ENCODE measurements at regions not wholly inside any gene's neighbourhood (a gene's known extent, or its start where the extent isn't known, plus 50 kb on each side); places are given as distances from the start of the nearest gene placed in this dataset.
A peak's percentile ranks its signal among the peaks of the same experiment; 100 is the strongest.

DNA sequence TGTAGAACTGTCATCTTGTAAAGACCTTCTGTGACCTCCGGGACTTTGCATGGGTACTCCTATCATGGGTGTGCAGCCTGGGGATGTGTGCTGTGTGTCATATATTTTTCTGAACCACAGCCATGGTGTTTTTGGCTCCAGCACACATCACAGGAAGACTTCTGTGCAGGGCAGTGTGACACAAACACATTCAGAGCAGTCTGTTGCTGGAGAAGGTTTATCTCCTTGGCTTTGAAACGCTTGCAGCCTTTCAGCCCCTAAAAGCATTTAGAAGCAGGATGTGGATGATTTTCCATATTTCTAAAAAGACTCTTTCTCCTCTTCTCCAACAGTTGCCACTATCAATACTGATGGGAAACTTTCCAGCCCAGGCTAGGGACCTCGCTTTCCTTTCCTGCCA is 221.6 kb upstream of the FOXA2 start:
- DNase-seq, result no peak
- H2BK5ac ChIP-seq (ENCODE audit: low read depth, low read length, poor library complexity), result no peak overlapping the region
- H2BK12ac ChIP-seq (ENCODE audit: low read length), result no peak overlapping the region
- no peak overlapping the region for H2BK120ac ChIP-seq (ENCODE audit: insufficient read depth, low read length, poor library complexity)
- no peak overlapping the region for H3K4me2 ChIP-seq (ENCODE audit: low read length)
- H3K36me3 ChIP-seq (ENCODE audit: control insufficient read depth in 1 of 2, insufficient read depth in 2 of 2, low read length in 2 of 2), result no peaks in the 10 kb centered on the region
- no CpG with 5 or more reads among the region's 3 CpGs for WGBS (ENCODE audit: extremely low coverage, insufficient coverage, insufficient read length)
- no peak overlapping the region for H3K4ac ChIP-seq (ENCODE audit: low read depth, low read length)
- no peak overlapping the region for H4K91ac ChIP-seq (ENCODE audit: low read depth, low read length)
- H3K4me1 ChIP-seq (ENCODE audit: control insufficient read depth in 1 of 2, insufficient read depth in 2 of 2, low read length in 2 of 2), result no peaks in the 10 kb centered on the region
- no peak overlapping the region for H2AK5ac ChIP-seq (ENCODE audit: low read length)
- peaks cover 2% of the 10 kb centered on the region for H3K9me3 ChIP-seq (ENCODE audit: insufficient read depth, low read depth, low read length)
- H3K4me3 ChIP-seq (ENCODE audit: low read depth, low read length), result no peak overlapping the region
- no peak overlapping the region for H3K23ac ChIP-seq (ENCODE audit: low read length)
- H3K27me3 ChIP-seq (ENCODE audit: insufficient read depth, low read length), result no peaks in the 10 kb centered on the region
- no peak overlapping the region for H4K12ac ChIP-seq (ENCODE audit: low read depth, low read length)
- no peak overlapping the region for H4K8ac ChIP-seq (ENCODE audit: low read depth, low read length)
- no peak overlapping the region for H3K14ac ChIP-seq (ENCODE audit: low read length)
- H3K79me2 ChIP-seq (ENCODE audit: control insufficient read depth, insufficient read depth, low read length, poor library complexity), result no peaks in the 10 kb centered on the region
- no peaks in the 10 kb centered on the region for H3K79me1 ChIP-seq (ENCODE audit: low read length)
- no peak overlapping the region for H3K27ac ChIP-seq (ENCODE audit: low read depth, low read length)
- H2AFZ ChIP-seq (ENCODE audit: insufficient read depth, low read length, poor library complexity), result no peak overlapping the region
- no peak overlapping the region for H3K18ac ChIP-seq (ENCODE audit: low read length)
- H3K9ac ChIP-seq (ENCODE audit: low read length), result no peak overlapping the region

GRCh38 chr20:22807045-22807444 is 222.7 kb upstream of the FOXA2 start:
- Histone ChIP-seq H2BK5ac (ENCODE audit: low read depth, low read length, poor library complexity) (no peak overlapping the region), H3K18ac (ENCODE audit: low read length) (no peak overlapping the region), H4K8ac (ENCODE audit: low read depth, low read length) (no peak overlapping the region), H3K4me1 (ENCODE audit: control insufficient read depth in 1 of 2, insufficient read depth in 2 of 2, low read length in 2 of 2) (no peaks in the 10 kb centered on the region), H3K14ac (ENCODE audit: low read length) (no peak overlapping the region), H3K4ac (ENCODE audit: low read depth, low read length) (no peak overlapping the region), H3K9ac (ENCODE audit: low read length) (no peak overlapping the region), H3K79me2 (ENCODE audit: control insufficient read depth, insufficient read depth, low read length, poor library complexity) (no peaks in the 10 kb centered on the region), H3K27ac (ENCODE audit: low read depth, low read length) (no peak overlapping the region), H3K79me1 (ENCODE audit: low read length) (no peaks in the 10 kb centered on the region), H4K91ac (ENCODE audit: low read depth, low read length) (no peak overlapping the region), H3K4me3 (ENCODE audit: low read depth, low read length) (no peak overlapping the region), H2AK5ac (ENCODE audit: low read length) (no peak overlapping the region), H4K12ac (ENCODE audit: low read depth, low read length) (no peak overlapping the region), H2AFZ (ENCODE audit: insufficient read depth, low read length, poor library complexity) (no peak overlapping the region), H2BK12ac (ENCODE audit: low read length) (no peak overlapping the region), H3K27me3 (ENCODE audit: insufficient read depth, low read length) (no peaks in the 10 kb centered on the region), H3K4me2 (ENCODE audit: low read length) (no peak overlapping the region), H3K36me3 (ENCODE audit: control insufficient read depth in 1 of 2, insufficient read depth in 2 of 2, low read length in 2 of 2) (no peaks in the 10 kb centered on the region), H3K9me3 (ENCODE audit: insufficient read depth, low read depth, low read length) (peaks cover 2% of the 10 kb centered on the region), H2BK120ac (ENCODE audit: insufficient read depth, low read length, poor library complexity) (no peak overlapping the region), H3K23ac (ENCODE audit: low read length) (no peak overlapping the region)
- DNase-seq, result peak in 1 of 2 donors; percentile 21
- WGBS (ENCODE audit: extremely low coverage, insufficient coverage, insufficient read length), result no CpG with 5 or more reads among the region's 3 CpGs

DNA sequence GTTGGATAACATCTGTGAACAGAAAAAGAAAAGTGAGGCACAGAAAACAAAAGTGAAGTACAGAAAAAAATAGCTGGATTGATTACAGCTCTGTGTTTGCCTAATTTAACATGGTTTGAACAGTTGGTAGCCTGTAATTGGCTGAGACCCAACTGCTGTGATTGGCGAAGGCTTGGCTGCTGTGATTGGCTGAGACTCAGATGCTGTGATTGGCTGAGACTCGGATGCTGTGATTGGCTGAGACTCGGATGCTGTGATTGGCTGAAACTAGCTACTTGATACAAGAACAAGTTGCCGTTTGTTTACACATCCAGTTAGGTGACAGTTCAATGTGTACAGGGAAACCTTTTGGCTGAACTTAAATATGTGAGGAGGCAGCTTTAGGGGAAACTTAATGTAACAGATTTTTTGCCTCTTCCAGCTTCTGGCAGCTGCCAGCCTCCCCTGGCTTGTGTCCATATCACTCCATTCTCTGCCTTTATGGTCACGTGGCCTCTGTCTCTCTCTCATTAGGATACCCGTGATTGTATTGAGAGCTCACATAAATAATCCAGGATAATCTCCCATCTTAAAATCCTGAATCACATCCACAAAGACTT is 223.4 kb upstream of the FOXA2 start:
- H3K36me3 ChIP-seq (ENCODE audit: control insufficient read depth in 1 of 2, insufficient read depth in 2 of 2, low read length in 2 of 2), result no peaks in the 10 kb centered on the region
- H3K27me3 ChIP-seq (ENCODE audit: insufficient read depth, low read length), result no peaks in the 10 kb centered on the region
- no peak overlapping the region for H3K18ac ChIP-seq (ENCODE audit: low read length)
- no peak overlapping the region for H2AFZ ChIP-seq (ENCODE audit: insufficient read depth, low read length, poor library complexity)
- H3K79me1 ChIP-seq (ENCODE audit: low read length), result no peaks in the 10 kb centered on the region
- no peak overlapping the region for H4K12ac ChIP-seq (ENCODE audit: low read depth, low read length)
- no peaks in the 10 kb centered on the region for H3K79me2 ChIP-seq (ENCODE audit: control insufficient read depth, insufficient read depth, low read length, poor library complexity)
- no peak overlapping the region for H2AK5ac ChIP-seq (ENCODE audit: low read length)
- no peak overlapping the region for H3K14ac ChIP-seq (ENCODE audit: low read length)
- H3K9ac ChIP-seq (ENCODE audit: low read length), result no peak overlapping the region
- no peak overlapping the region for H3K23ac ChIP-seq (ENCODE audit: low read length)
- no peak overlapping the region for H3K4me3 ChIP-seq (ENCODE audit: low read depth, low read length)
- H2BK5ac ChIP-seq (ENCODE audit: low read depth, low read length, poor library complexity), result no peak overlapping the region
- H2BK12ac ChIP-seq (ENCODE audit: low read length), result no peak overlapping the region
- H2BK120ac ChIP-seq (ENCODE audit: insufficient read depth, low read length, poor library complexity), result no peak overlapping the region
- H3K27ac ChIP-seq (ENCODE audit: low read depth, low read length), result no peak overlapping the region
- H3K4me1 ChIP-seq (ENCODE audit: control insufficient read depth in 1 of 2, insufficient read depth in 2 of 2, low read length in 2 of 2), result no peaks in the 10 kb centered on the region
- H3K4me2 ChIP-seq (ENCODE audit: low read length), result no peak overlapping the region
- H4K8ac ChIP-seq (ENCODE audit: low read depth, low read length), result no peak overlapping the region
- H3K9me3 ChIP-seq (ENCODE audit: insufficient read depth, low read depth, low read length), result peaks cover 2% of the 10 kb centered on the region
- WGBS (ENCODE audit: extremely low coverage, insufficient coverage, insufficient read length), result no CpG with 5 or more reads among the region's 6 CpGs
- no peak overlapping the region for H4K91ac ChIP-seq (ENCODE audit: low read depth, low read length)
- DNase-seq, result no peak
- no peak overlapping the region for H3K4ac ChIP-seq (ENCODE audit: low read depth, low read length)

- Histone ChIP-seq H3K14ac (ENCODE audit: low read length) (no peak overlapping the region), H3K27me3 (ENCODE audit: insufficient read depth, low read length) (no peaks in the 10 kb centered on the region)
These were observed 224.3 kb upstream of the FOXA2 start for GRCh38 chr20:22808628-22809027.

More at GRCh38 chr20:22808628-22809027, 224.3 kb upstream of the FOXA2 start:
- H2BK5ac ChIP-seq (ENCODE audit: low read depth, low read length, poor library complexity), result no peak overlapping the region
- no peak for DNase-seq
- H3K9me3 ChIP-seq (ENCODE audit: insufficient read depth, low read depth, low read length), result peaks cover 2% of the 10 kb centered on the region
- H4K8ac ChIP-seq (ENCODE audit: low read depth, low read length), result no peak overlapping the region
- no peak overlapping the region for H2AK5ac ChIP-seq (ENCODE audit: low read length)
- no peak overlapping the region for H2BK120ac ChIP-seq (ENCODE audit: insufficient read depth, low read length, poor library complexity)
- H2BK12ac ChIP-seq (ENCODE audit: low read length), result no peak overlapping the region
- H3K36me3 ChIP-seq (ENCODE audit: control insufficient read depth in 1 of 2, insufficient read depth in 2 of 2, low read length in 2 of 2), result no peaks in the 10 kb centered on the region
- H3K4me3 ChIP-seq (ENCODE audit: low read depth, low read length), result no peak overlapping the region
- H3K27ac ChIP-seq (ENCODE audit: low read depth, low read length), result no peak overlapping the region
- H4K12ac ChIP-seq (ENCODE audit: low read depth, low read length), result no peak overlapping the region
- no peak overlapping the region for H3K4ac ChIP-seq (ENCODE audit: low read depth, low read length)
- H4K91ac ChIP-seq (ENCODE audit: low read depth, low read length), result no peak overlapping the region
- no peaks in the 10 kb centered on the region for H3K4me1 ChIP-seq (ENCODE audit: control insufficient read depth in 1 of 2, insufficient read depth in 2 of 2, low read length in 2 of 2)
- H2AFZ ChIP-seq (ENCODE audit: insufficient read depth, low read length, poor library complexity), result no peak overlapping the region
- no peak overlapping the region for H3K23ac ChIP-seq (ENCODE audit: low read length)
- H3K18ac ChIP-seq (ENCODE audit: low read length), result no peak overlapping the region
- H3K79me2 ChIP-seq (ENCODE audit: control insufficient read depth, insufficient read depth, low read length, poor library complexity), result no peaks in the 10 kb centered on the region
- no peak overlapping the region for H3K9ac ChIP-seq (ENCODE audit: low read length)
- no peak overlapping the region for H3K4me2 ChIP-seq (ENCODE audit: low read length)
- no peaks in the 10 kb centered on the region for H3K79me1 ChIP-seq (ENCODE audit: low read length)
- WGBS (ENCODE audit: extremely low coverage, insufficient coverage, insufficient read length), result no CpG with 5 or more reads among the region's 2 CpGs
